HS-5 (cell line): ENCODE measurements at regions not wholly inside any gene's neighbourhood (a gene's known extent, or its start where the extent isn't known, plus 50 kb on each side); places are given as distances from the start of the nearest gene placed in this dataset.
A peak's percentile ranks its signal among the peaks of the same experiment; 100 is the strongest.

Source experiments
- DNase-seq: peaks from one replicate; pipeline ENCODE4 v3.0.0-alpha.2; 2012; ENCODE audit warnings: low read depth

GRCh38 chr4:92111493-92111892 is 192.3 kb upstream of the GRID2 start:
- DNase-seq: no peak

DNA sequence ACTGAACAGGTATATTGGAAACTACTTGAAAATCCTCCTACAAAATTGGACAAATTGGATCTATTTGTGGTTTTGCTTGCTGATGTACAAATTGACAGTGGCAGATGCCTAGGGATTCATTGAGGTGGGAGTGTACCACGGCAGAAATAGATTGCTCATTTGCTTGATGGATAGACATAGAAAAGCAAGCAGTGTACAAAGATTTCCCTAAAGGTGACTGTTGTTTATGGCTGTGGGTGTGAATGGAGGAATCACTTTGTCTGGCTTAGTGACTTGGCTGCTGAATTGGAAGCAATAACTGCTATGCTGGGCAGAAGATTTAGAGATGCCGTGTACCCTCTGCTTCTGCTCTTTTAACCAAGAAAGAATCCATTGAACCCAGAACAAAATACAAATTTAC is 191.0 kb upstream of the GRID2 start:
- DNase-seq: no peak

GRCh38 chr4:92120810-92121498 is 182.8 kb upstream of the GRID2 start:
- no peak for DNase-seq

DNA sequence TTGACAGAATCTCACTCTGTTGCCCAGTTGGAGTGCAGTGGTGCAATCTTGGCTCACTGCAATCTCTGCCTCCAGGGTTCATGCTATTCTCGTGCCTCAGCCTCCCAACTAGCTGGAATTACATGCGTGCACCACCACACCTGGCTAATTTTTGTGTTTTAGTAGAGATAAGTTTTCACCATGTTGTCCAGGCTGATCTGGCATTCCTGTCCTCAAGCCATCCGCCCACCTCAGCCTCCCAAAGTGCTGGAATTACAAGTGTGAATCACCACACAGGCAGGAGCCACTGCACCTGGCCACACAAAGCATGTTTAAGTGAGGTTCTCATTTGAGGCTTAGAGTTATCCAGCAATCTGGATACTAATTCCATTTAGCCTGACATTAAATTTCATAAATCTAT is 180.9 kb upstream of the GRID2 start:
- DNase-seq: no peak

- DNase-seq: no peak
Measured at GRCh38 chr4:92128676-92129075, 175.1 kb upstream of the GRID2 start.

DNA sequence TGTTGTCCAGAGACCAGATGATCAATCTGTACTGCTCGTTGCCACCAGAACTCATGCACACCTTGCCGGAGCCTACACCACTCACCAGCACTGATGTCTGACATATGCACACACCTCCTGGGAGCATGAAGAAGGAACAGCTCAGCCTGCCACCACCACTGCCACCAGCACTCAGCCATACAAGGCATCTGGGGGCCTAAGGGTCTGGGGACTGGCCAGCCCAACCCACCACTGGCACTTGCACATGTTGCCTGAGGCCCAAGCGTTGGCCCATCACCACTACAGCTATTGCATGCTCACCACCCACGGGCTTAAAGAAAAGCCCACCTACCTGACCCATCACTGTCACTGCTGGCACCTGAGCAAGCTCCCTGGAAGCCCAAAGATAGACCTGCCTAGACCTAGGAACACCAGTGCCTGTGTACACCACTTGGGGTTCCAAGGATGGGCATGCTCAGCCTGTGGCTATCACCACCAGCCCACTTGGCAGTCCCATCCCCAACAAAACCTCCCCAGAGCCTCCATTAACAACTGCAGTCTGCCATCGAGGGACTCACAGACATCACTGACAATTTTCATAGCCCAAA is 174.3 kb upstream of the GRID2 start:
- no peak for DNase-seq

- no peak for DNase-seq
Measured at GRCh38 chr4:92136434-92136833, 167.3 kb upstream of the GRID2 start.

DNA sequence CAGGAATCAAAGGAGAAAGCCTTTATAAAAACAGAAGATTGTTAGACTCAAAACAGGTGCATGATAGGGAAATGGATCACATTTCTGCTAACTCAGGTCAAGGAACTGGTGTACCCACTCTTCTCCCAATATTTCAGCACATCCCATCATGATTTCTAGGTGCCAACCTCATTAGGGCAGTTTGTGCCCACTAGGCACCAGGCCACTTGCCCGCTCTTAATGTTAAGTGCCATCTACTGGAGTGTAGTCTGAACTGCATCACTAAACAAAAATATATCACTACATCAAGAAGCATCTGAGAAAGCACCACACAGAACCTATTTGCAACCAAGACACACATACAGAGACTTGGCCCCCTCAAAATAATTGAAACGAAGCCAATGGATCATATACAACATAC is 140.4 kb upstream of the GRID2 start:
- no peak for DNase-seq

DNA sequence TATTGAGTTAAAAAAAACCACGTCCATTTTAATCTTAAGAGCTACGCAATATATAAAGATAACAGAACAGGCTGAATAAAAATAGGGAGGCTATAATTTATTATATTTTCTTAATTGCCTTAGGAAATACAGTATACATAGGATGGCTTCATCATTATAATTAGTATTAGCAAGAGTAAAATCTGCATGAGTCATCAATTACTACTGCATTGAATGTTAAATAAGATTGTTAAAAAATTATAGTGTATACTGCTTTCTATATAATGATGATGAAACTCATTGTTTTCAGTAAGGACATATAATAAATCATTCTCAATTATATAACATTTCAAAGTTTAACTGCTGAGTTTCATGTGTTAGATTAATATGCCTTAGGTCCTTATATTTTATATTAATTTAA is 133.4 kb upstream of the GRID2 start:
- DNase-seq: no peak

- DNase-seq: no peak
Measured at GRCh38 chr4:92172203-92172602, 131.6 kb upstream of the GRID2 start.

GRCh38 chr4:92175250-92175649 is 128.5 kb upstream of the GRID2 start:
- DNase-seq: no peak

GRCh38 chr4:92182006-92182735 is 121.6 kb upstream of the GRID2 start:
- no peak for DNase-seq

- no peak for DNase-seq
Measured at GRCh38 chr4:92182736-92183407, 120.9 kb upstream of the GRID2 start.

GRCh38 chr4:92183825-92184224 is 119.9 kb upstream of the GRID2 start:
- DNase-seq: no peak

DNA sequence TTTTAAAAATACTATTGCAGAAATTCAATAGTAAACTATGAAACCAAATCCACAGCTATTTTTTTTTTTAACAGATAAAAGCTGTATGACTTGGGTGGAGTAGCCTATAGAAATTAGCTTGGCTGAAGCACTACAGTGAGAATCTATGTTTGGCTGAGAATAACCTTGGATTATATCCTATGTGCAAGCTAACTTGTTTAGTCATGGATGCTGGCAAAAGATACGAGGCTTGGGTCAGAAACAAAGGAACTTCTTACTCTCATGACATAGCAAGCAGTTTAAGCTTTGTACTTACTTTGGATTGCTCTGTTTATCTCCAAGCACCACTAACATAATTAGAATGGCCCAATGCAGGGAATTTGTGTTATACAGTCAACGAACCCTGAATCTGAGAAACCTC is 119.2 kb upstream of the GRID2 start:
- DNase-seq: no peak

GRCh38 chr4:92186239-92186638 is 117.5 kb upstream of the GRID2 start:
- no peak for DNase-seq

DNA sequence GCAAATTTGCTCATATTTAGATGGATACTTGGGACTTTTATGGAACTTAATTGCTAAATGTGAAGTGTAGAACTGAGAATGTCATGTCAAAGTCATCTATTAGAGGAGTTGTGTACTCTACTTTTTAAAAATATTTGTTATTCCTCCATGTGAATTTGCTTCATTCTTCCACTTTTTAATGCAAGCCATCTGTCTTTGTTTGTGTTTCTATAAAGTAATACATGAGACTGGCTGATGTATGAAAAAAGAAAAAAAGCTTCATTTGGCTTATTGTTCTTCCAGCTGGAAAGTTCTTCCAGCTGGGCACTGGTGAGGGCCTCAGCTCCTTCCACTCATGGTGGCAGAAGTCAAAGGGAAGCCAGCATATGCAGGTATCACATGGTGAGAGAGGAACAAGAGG is 114.6 kb upstream of the GRID2 start:
- no peak for DNase-seq

DNA sequence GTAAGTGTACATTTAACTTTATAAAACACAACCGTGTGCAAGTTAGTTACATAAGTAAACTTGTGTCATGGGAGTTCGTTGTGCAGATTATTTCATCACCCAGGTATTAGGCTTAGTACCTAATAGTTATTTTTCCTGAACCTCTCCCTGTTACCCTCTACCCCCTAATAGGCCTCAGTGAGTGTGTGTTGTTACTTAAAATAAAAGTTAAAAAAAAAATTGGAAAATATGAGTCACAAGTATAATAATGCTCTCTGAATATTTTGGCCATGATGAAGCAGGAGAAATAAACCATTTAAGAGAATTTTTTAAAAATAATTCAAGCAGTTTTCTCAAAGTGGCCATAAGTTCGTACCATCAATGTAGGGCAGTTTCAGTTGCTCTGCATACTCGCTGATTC is 105.1 kb upstream of the GRID2 start:
- DNase-seq: peak; percentile 15

GRCh38 chr4:92199135-92199534 is 104.6 kb upstream of the GRID2 start:
- DNase-seq: no peak

- DNase-seq: no peak
Measured at GRCh38 chr4:92210906-92211305, 92.9 kb upstream of the GRID2 start.

DNA sequence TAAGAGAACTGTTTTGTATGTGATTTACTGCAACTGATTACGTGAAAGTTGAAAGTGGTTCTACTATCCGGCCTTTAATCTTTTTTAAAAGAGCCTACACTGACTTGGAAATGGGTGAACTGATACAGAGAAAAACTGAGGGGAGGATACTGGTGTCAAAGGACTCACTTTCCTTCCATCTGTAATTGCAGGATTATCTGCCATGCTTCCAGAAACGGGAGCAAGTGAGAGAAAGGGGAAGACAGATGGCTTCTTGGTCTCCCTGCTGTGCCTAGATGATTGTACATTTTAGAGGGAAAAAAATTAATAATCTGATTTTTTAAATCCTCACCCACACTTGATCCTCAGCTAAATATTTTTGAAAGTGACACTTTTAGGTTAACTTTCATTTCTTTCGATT is 88.3 kb upstream of the GRID2 start:
- DNase-seq: no peak

DNA sequence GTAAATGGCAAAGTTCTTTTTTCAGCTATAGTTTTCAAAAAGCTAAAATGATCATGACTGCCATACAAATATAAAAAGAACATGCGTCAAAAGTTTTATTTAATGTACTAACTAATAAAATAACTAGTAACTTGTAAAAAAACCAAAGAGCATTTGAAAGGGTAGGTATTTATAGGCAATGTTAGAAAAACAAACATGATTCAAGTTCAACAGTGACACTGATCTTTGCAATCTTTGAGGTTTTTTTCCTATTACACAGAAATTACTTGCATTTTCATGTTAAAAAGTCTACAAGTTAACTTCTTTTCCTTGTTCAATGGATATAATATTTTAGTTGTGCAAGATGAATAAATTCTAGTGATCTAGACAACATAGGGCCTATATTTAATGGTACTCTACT is 72.3 kb upstream of the GRID2 start:
- no peak for DNase-seq

- DNase-seq: no peak
Measured at GRCh38 chr4:92232566-92232965, 71.2 kb upstream of the GRID2 start.
